SH-SY5Y (cell line): ENCODE measurements at regions not wholly inside any gene's neighbourhood (a gene's known extent, or its start where the extent isn't known, plus 50 kb on each side); places are given as distances from the start of the nearest gene placed in this dataset.

Experiments
- GATA2 ChIP-seq: IDR thresholded peaks from 2 replicates; pipeline ENCODE4 v1.6.1; 2011; ENCODE audit warnings: mild to moderate bottlenecking, low read depth, low read length
- GATA3 ChIP-seq: IDR thresholded peaks from 2 replicates; pipeline ENCODE4 v1.6.1; 2011; ENCODE audit warnings: low read depth, mild to moderate bottlenecking, low read length, moderate library complexity

GRCh38 chr1:55670331-55671082 lies 455.3 kb upstream of the USP24 start:
- no peak for TF ChIP-seq GATA3
- no peak for TF ChIP-seq GATA2

GRCh38 chr1:55669293-55669692 lies 454.1 kb upstream of the USP24 start:
- no peak for TF ChIP-seq GATA2
- no peak for TF ChIP-seq GATA3

GRCh38 chr1:55662875-55663274 lies 447.7 kb upstream of the USP24 start:
- no peak for TF ChIP-seq GATA2
- TF ChIP-seq GATA3 = no peak

- TF ChIP-seq GATA3 = no peak
- no peak for TF ChIP-seq GATA2
Observed at GRCh38 chr1:55658917-55659316, 443.8 kb upstream of the USP24 start.

GRCh38 chr1:55654750-55655149 lies 439.6 kb upstream of the USP24 start:
- TF ChIP-seq GATA3 (no peak), GATA2 (no peak)

- TF ChIP-seq GATA2 (no peak), GATA3 (no peak)
Observed at GRCh38 chr1:55654171-55654570, 439.0 kb upstream of the USP24 start.

- TF ChIP-seq GATA2 (no peak), GATA3 (no peak)
Observed at GRCh38 chr1:55650444-55650843, 435.3 kb upstream of the USP24 start.

- TF ChIP-seq GATA2 (no peak), GATA3 (no peak)
Observed at GRCh38 chr1:55646181-55646580, 431.0 kb upstream of the USP24 start.

- TF ChIP-seq GATA2 (no peak), GATA3 (no peak)
Observed at GRCh38 chr1:55645270-55645669, 430.1 kb upstream of the USP24 start.

- TF ChIP-seq GATA3 (no peak), GATA2 (no peak)
Observed at GRCh38 chr1:55641947-55642346, 426.8 kb upstream of the USP24 start.

GRCh38 chr1:55640708-55641473 lies 425.7 kb upstream of the USP24 start:
- TF ChIP-seq GATA3 (no peak), GATA2 (no peak)

GRCh38 chr1:55639526-55639925 lies 424.4 kb upstream of the USP24 start:
- TF ChIP-seq GATA3 (no peak), GATA2 (no peak)

GRCh38 chr1:55639051-55639450 lies 423.9 kb upstream of the USP24 start:
- TF ChIP-seq GATA2 (peak; percentile 43; the same call in 1 of the 2 replicates), GATA3 (no peak)

GRCh38 chr1:55636696-55637095 lies 421.5 kb upstream of the USP24 start:
- no peak for TF ChIP-seq GATA3
- TF ChIP-seq GATA2 = no peak

GRCh38 chr1:55635856-55636255 lies 420.7 kb upstream of the USP24 start:
- TF ChIP-seq GATA3 (no peak), GATA2 (no peak)

- TF ChIP-seq GATA3 (no peak), GATA2 (no peak)
Observed at GRCh38 chr1:55634516-55634915, 419.4 kb upstream of the USP24 start.
